NCI-H82 treated with DMSO at 0.1 percent for 48 hours (cell line): ENCODE measurements at regions not wholly inside any gene's neighbourhood (a gene's known extent, or its start where the extent isn't known, plus 50 kb on each side); places are given as distances from the start of the nearest gene placed in this dataset.

Experiments
- DNase-seq: peaks from one replicate; lab custom pipeline; 2025; ENCODE audit not compliant: unreplicated experiment; lab: John Stamatoyannopoulos, UW

- no peak for DNase-seq
Measured at GRCh38 chr5:93277051-93277450, 304.0 kb downstream of the NR2F1-AS1 start.

GRCh38 chr5:93275376-93275775 is 305.6 kb downstream of the NR2F1-AS1 start:
- no peak for DNase-seq

GRCh38 chr5:93274291-93274690 is 306.7 kb downstream of the NR2F1-AS1 start:
- DNase-seq: no peak

GRCh38 chr5:93273176-93273575 is 307.8 kb downstream of the NR2F1-AS1 start:
- DNase-seq: no peak

GRCh38 chr5:93272108-93272507 is 308.9 kb downstream of the NR2F1-AS1 start:
- DNase-seq: no peak

- DNase-seq: no peak
Measured at GRCh38 chr5:93267736-93268135, 313.3 kb downstream of the NR2F1-AS1 start.

GRCh38 chr5:93267276-93267675 is 313.7 kb downstream of the NR2F1-AS1 start:
- DNase-seq: no peak

- DNase-seq: no peak
Measured at GRCh38 chr5:93257616-93258015, 323.4 kb downstream of the NR2F1-AS1 start.

- DNase-seq: no peak
Measured at GRCh38 chr5:93255796-93256195, 325.2 kb downstream of the NR2F1-AS1 start.

- DNase-seq: no peak
Measured at GRCh38 chr5:93252165-93252564, 328.9 kb downstream of the NR2F1-AS1 start.

- DNase-seq: no peak
Measured at GRCh38 chr5:93251347-93251746, 329.7 kb downstream of the NR2F1-AS1 start.

- DNase-seq: no peak
Measured at GRCh38 chr5:93250424-93250823, 330.6 kb downstream of the NR2F1-AS1 start.

GRCh38 chr5:93249651-93250289 is 331.2 kb downstream of the NR2F1-AS1 start:
- DNase-seq: no peak

GRCh38 chr5:93247105-93247504 is 333.9 kb downstream of the NR2F1-AS1 start:
- no peak for DNase-seq

- no peak for DNase-seq
Measured at GRCh38 chr5:93246090-93246855, 334.7 kb downstream of the NR2F1-AS1 start.

GRCh38 chr5:93245226-93245625 is 335.8 kb downstream of the NR2F1-AS1 start:
- no peak for DNase-seq

- no peak for DNase-seq
Measured at GRCh38 chr5:93243481-93243880, 337.5 kb downstream of the NR2F1-AS1 start.

GRCh38 chr5:93240228-93240834 is 340.7 kb downstream of the NR2F1-AS1 start:
- DNase-seq: no peak

- no peak for DNase-seq
Measured at GRCh38 chr5:93236807-93237421, 344.1 kb downstream of the NR2F1-AS1 start.

- DNase-seq: no peak
Measured at GRCh38 chr5:93235761-93236160, 345.3 kb downstream of the NR2F1-AS1 start.

GRCh38 chr5:93226202-93226735 is 354.8 kb downstream of the NR2F1-AS1 start:
- no peak for DNase-seq
